Testis (tissue), 2 donors: ENCODE measurements at regions not wholly inside any gene's neighbourhood (a gene's known extent, or its start where the extent isn't known, plus 50 kb on each side); places are given as distances from the start of the nearest gene placed in this dataset.

Experiments used
- CTCF ChIP-seq, 3 experiments: fragments of 450-650 bp in 2 of 3; fragments of 200-600 bp in 1 of 3; sonication (generic) in 1 of 3; IDR thresholded peaks; one replicate each; pipeline ENCODE4 v1.5.1; 2016 to 2019; ENCODE audit warnings: antibody characterized with exemption in 3 of 3, mild to moderate bottlenecking in 2 of 3, moderate library complexity in 1 of 3
- POLR2A ChIP-seq: fragments of 450-650 bp; IDR thresholded peaks from one replicate; pipeline ENCODE4 v1.6.1; 2017; ENCODE audit warnings: antibody characterized with exemption, mild to moderate bottlenecking, moderate library complexity

GRCh38 chr9:17863213-17863883 lies 284.5 kb downstream of the SH3GL2 start:
- no peak for TF ChIP-seq CTCF (IDR thresholded peaks at IDR 0.05)
- TF ChIP-seq POLR2A, result no peak
